HG02763 (cell line): ENCODE measurements at regions not wholly inside any gene's neighbourhood (a gene's known extent, or its start where the extent isn't known, plus 50 kb on each side); places are given as distances from the start of the nearest gene placed in this dataset.
"Not testable (repeated sequence)": the region's sequence is repeated elsewhere in the genome, so short reads cannot be mapped to it uniquely, and the experiment has no call there.

ENCODE experiments used
- ATAC-seq: cut with Tn5 transposase; IDR thresholded peaks from one replicate; pipeline ENCODE4 v1.9.1; 2021; ENCODE audit warnings: mild to moderate bottlenecking, moderate library complexity; ENCODE audit not compliant: unreplicated experiment

DNA sequence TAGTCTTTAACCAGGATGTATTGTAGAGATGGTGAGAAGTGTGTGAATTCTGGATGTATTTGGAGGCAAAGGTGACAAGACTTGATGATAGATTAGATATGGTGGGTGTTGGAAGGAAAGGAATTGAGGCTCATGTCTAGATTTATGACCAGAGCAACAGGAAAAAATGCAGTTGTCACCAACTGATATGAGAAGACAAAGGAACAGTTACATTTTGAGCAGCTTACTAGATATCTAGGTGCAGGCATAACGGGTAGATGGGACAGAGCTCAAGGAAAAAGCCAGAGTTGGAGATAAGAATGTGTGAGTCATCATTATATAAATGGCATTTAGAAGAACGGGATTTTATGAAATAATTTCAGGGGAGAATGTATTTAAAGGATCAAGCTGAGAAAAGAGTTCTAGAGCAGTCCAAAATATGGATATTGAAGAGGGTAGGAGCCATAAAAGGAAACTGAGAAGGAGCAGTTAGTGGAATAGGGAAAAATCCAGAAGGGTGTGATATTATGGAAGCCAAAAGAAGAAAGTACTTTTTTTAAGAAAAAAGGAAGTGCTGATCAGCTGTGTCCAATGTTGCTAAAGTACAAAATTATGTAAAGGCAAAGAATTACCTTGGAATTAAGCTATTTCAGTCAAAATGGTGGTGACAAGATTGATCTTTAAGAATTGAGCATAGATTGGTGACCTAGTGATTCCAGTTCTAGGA lies 262.5 kb downstream of the CGGBP1 start:
- no peak for ATAC-seq

DNA sequence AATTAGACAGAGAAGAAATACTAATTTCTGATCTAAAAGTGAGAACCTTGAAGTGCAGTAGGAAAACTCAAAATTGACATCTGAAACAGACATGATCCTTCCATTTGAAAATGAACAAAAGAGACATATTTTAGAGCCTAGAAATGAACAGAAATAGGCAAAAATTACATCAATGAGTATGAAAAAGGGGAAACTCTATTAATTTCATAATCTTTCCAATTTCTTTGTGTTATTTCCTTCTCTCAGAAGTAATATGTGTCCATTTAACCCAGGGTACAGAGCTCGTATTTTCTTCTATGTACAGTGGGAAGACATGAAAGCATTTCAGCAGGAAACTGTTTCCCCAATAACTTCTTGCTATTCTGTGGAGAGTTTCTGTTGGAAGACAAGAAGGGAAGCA lies 263.1 kb downstream of the CGGBP1 start:
- no peak for ATAC-seq

DNA sequence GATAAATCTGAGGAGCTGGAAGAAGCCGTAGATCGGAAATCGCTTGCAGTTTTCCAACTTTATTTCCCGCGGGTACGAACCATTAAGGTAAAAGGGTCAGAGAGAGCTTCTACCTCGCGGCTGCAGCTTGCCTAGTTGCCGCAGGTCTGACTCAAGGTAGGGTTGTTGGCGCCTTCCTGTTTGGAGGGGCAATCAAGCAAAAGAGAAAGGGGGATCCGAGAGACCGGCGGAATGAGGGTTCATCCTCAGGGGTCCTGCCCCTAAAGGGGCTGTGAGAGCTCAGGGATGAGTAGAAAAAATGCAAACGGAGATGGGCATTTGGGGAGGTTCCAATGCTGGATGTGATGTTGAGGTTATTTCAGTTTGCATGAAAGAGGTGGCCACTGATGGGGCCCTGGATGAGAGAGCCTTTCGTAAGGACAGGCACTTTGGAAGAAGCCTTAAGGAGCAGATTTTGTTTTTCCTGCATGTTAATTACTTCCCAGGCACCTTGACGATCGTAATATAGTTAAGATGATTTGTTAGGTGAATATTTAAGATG lies 265.4 kb downstream of the CGGBP1 start:
- ATAC-seq: no peak

DNA sequence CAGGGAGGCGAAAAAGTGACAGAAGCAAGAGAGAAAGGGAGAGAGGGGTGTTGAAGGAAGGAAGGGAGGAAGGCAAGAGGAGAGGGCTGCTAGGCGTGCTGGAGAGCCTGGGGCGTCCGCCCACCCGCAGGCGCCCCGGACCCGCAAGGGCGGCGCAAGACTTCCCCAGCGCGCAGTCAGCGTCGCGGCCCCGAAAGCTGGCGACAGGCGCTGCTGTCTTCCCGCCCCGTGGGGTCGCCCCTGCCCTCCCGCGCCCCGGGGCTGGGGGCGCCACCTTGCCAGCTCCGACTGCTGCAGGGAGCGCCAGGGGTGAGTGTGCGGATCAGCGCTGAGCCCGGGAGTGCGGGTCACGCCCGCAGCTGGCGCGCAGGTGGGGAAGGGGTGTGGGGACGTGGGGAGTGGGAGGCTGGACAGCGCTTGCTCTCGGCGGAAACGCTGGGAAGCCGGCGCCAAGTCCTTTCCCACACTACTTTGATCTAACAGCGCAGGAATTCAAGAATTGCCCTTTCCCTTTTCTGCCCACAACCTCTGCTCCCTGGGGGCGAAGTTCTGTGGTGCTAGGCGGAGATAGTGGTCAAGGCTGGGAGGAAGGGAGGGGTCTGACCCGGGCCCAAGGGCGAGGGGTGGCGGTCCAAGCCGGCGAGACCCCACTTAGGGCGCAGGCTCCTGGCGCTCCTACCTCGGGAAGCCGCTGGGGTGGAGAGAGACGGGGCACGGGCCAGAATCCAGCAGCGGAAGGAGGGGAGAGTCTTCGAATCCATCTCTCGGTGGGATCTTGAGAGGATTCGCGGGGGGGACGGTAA lies 266.1 kb downstream of the CGGBP1 start, which contains the start of gene HTR1F:
Gene HTR1F (plus strand): TSS at position 173 of the 803 bp plus-strand sequence.
- ATAC-seq: no peak

DNA sequence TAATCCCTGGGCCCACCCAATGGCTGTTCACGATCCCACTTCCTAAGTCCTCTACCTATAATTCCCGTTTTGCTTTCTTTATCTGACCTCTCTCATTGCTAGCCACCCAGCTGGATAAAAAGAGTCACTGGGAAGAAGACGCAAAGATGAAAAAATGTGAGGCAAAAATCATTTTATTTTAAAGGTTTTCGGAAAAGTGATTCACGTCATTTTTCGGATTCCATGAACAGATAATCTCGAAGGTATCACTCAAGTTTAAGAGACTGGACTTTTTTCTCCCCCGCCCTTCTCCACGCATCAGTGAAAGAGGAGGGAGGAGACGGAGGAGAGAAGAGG lies 266.6 kb downstream of the CGGBP1 start:
- no peak for ATAC-seq

DNA sequence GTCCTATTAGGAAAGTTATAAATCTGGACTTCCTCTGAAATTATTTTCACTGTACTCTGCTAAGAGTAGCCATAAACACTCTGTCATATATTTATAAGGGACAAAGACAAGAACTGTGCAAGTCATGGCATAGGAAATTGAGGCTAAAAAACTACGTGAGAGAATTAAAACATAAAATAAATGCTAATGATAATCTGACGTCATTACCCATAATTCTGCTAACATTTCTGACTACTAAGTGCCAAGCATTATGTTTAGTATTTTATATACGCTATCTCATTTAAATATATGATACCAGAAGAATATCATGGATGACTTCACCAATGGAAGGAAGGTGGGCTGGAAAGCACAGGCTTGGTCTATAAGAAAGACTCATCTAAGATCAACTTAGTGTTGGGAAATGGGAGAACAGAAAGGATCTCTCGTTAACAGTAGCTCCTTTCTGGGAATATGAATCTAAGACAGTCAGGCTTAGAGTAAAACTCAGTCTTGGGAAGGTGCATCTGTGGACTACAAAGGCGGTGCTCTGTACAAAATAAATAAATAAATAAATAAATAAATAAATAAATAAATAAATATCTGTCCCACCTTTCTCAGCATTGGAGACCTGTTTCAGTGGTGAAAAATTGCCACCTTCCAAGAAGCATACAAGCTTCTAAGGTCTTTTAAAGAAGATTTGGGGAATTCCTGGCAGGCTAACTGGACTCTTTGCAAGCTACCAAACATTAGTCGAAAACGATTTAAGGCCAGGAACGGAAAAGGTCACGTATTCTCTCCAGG lies 267.4 kb downstream of the CGGBP1 start:
- ATAC-seq: no peak

DNA sequence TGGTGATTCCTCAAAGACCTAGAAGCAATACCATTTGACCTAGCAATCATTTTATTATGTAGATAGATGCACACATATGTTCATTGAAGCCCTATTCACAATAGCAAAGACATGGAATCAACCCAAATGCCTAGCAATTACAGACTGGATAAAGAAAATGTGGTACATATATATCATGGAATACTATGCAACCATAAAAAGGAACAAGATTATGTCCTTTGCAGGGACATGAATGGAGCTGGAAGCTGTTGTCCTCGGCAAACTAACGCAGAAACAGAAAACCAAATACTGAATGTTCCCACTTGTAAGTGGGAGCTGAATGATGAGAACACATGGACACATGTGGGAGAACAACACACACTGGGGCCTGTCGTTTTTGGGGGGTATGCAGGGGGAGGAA lies 269.8 kb downstream of the CGGBP1 start:
- ATAC-seq: not testable (repeated sequence)

DNA sequence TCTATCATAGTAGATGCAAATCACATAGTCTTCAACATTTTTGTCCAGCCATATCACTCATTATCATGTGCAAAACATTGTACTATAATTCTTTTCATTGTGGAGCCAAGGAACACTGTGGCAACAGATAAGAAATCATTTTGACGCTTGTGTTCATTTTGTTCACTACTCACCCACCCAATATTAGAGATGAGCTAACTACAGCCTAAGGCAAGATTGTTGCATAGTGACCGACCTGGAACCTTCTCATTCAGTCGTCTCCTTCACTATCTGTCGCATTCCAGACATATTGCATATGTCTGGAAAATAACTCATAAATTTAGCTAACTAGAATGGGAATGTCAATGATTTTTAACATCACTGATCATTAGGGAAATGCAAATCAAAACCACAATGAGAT lies 270.3 kb downstream of the CGGBP1 start:
- no peak for ATAC-seq

DNA sequence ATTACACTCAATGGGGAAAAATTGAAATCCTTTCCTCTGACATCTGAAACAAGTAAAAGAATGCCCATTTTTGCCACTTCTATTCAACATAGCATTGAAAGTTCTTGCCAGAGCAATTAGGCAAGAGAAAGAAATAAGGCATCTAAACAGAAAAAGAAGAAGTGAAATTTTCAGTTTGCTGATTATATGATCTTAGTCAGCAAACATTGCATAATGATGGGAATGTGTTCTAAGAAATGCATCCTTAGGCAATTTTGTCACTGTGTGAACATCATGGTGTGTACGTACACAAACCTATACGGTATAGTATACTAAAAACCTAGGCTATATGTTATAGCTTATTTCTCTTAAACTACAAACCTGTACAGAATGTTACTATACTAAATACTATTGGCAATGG lies 278.0 kb downstream of the CGGBP1 start:
- no peak for ATAC-seq

DNA sequence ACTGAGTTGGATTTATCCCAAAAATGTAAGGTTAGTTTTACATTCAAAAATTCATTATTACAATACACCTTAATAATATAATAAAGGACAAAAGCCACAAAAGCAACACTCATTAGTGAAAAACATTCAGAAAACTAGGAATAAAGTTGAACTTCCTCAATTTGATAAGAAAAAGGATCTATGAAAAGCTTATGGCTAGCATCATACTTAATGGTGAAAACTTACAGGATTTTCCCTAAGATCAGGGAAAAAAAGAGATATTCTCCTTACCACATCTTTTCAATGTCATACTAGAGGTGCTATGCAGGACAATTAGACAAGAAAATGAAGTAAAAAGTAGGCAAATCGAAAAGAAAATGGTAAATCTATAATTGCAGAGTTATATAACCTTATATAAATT lies 279.9 kb downstream of the CGGBP1 start:
- no peak for ATAC-seq

DNA sequence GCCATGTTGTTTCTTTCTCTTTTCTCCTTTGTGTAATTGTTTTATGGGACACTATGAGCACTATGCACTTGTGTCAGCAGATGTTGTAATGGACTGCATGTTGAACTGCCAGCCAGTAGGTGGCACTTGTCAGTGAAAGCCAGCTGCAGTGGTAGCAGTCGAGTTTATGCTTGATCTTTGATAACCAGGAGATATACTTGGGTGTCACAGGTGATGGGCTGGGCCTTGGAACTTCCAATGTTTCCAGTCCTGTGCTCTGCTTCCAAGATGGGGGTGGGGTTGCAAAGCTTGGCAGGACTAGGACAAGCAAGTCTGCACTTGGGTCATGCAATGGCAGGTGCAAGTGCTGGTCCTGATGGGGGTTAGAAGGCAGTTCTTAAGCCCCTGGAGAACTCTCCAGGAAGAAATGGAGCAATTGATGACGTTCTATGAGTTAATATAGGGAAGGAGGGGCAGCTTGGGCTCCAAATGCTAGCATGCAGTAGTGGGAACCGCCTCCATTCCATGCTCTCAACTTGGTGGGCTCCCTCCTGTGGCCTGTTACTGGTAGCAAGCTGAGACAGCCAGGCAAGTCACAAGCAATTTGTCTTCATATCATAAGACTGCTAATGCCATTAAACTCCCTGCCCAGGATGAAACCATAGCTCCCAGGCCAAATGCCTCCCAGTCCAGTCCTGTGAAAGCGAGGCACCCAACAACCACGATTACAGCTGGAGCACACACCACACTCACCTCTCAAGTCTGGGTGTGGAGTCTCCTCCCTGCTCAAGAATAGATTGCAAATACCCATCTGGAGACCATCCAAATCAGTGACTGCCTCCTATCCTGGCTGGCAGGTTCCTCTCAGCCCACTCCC lies 287.2 kb downstream of the CGGBP1 start:
- peak; percentile 96 for ATAC-seq

DNA sequence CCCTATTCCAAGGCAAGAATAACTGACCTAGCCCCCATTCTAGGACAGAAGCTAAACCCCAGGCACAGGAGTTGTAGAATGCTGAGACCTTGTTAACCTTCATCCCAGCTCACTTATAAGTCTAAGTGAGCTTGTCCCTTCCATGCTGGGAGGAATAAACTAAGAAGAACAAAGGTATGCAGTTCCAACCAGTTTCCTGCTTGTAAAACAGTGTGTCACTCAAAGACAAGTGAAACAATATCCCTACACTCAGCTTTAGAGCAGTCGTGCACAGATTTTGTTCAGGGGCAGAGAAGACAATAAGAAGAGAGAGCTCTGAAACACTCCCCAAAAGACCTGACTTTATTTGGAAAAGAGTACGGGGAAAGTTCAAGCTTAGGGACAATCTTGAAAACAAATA lies 292.1 kb downstream of the CGGBP1 start:
- ATAC-seq: no peak

DNA sequence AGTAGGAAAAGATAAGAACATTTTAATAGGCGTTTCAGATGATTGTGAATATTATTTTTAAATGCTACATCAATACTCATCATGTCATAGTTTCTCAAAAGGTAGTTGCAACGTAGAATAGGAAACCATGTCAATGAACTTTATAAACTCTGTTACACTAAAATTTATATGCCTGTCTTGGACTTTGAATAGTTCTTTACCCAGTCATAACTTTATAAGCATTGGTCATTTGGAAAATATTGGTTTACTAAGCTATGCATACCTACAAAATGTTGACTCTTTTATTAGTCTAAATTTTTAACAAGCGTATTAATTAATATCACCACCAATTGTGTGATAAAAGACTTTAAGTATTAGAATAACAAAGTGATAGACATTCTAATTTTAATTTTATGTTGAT lies 293.5 kb downstream of the CGGBP1 start:
- no peak for ATAC-seq

DNA sequence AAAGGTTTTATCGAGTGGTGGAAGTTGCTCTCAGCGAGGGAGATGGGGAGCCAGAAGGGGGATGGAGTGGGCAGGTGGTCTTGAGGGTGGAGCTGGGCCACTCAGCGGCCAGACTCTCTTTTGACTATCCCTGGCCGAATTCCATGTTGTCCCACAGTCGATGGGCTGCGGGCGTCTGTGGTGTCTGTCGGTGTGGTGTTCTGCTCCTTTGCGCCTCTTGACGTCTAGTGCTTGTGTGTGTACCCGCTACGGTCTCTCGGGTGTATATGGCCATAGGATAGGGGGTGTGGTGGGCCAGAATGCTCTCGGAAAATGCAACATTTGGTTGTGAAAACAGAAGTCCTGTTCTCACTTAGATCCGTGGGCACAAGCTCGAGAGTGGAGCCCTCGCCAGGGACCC lies 297.0 kb downstream of the CGGBP1 start:
- ATAC-seq: no peak

DNA sequence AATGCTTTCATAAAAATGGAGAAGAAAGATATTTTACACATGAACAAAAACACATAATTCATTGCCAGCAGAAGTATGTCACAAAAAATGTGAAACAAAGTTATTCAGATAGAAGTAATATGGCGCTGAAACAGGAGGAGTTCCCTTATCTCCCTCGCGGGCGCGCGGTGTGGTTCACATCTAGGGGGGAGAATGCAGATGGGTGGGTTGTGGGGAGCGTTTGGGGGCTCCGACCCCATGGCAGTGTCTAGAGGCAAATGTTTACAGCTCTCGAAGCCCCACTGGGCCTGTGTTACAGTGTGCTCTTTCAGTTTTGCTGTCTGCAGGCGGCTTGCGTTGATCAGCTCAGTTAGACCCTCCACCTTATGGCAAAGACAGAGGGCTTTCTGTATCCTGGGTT lies 297.5 kb downstream of the CGGBP1 start:
- no peak for ATAC-seq

DNA sequence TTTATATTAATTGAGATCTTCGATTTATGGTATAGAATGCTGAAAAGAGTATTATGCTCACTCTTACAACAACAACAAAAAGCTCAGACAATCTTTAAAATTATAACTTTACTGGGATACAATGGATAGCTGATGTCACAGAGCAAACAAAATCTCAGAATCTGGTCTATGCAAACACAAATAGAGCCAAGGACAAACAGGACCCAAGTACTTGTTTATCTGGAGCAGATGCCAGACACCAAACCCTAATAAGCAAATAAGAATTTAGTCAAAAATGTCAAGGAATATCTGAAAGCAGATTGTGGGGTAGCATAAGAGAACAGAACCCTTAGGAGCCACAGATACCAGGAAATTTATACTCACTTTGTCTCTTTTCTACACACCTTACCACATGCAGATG lies 302.2 kb downstream of the CGGBP1 start:
- ATAC-seq: no peak

DNA sequence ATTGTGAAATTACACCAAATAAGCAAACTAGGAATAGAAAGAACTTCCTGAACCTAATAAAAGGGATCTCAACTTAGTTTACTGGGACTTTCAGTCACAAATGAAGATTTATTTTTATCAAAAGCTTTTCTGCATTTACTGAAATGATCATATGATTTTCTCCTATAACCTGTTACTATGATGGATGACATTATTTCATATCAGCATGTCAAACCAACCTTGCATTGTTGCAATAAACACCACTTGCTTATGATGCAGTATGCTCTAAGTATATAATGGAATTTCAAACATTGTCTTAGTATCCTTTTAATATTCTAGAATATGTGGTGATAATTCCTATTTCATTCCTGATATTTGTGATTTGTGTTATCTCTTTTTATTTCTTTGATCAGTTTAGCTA lies 303.0 kb downstream of the CGGBP1 start:
- ATAC-seq: no peak

DNA sequence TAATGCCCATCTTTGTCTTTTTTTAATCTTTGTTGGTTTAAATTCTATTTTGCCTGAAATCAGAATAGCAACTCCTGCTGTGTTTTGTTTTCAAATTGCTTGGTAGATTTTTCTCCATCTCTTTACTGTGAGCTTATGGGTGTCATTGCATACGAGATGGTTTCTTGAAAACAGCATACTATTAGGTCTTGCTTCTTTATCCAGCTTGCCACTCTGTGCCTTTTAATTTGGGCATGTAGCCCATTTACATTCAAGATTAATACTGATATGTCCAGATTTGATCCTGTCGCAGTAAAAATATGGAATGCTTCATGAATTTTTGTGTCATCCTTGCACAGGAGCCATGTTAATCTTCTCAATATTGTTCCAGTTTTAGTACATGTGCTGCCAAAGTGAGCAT lies 316.6 kb downstream of the CGGBP1 start:
- no peak for ATAC-seq

DNA sequence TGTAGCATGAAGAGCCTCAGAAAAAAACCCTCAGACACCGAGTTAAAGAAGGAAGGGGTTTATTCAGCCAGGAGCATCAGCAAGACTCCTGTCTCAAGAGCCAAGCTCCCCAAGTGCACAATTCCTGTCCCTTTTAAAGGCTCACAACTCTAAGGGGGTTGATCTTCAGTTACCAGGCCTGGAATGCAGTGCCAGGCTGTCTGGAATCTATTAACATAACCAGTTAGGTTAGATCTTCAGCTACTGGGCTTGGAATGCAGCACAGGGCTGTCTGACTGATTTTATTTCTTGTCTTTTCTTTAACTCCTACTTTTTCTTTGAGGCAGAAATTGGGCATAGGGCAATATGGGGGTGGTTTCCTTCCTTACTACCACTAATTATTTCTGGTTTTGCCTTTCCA lies 317.9 kb downstream of the CGGBP1 start:
- not testable (repeated sequence) for ATAC-seq

DNA sequence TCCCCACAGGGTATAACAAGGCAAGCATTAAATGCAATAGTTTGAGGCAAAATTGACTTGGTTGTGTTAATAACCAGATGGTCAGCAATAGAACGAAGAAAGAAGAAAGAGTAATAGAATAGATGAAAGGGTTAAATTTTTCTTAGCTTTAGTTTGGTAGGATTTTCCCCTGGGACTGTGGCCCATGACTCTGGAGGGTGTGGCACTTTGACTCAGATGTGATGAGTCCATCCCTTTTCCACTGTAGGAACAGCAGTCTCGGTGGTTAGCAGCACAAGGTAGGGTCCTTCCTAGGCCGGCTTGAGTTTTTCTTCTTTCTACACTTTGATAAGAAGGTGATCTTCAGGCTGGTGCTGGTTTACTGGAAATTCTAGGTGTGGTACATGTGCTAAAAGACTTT lies 321.0 kb downstream of the CGGBP1 start:
- not testable (repeated sequence) for ATAC-seq
